HUDEP-2 (cell line): ENCODE measurements at regions not wholly inside any gene's neighbourhood (a gene's known extent, or its start where the extent isn't known, plus 50 kb on each side); places are given as distances from the start of the nearest gene placed in this dataset.

Experiments used
- DNase-seq, 76 experiments: peaks; one replicate each; lab custom pipeline; 2025; ENCODE audit not compliant: unreplicated experiment in 76 of 76; lab: John Stamatoyannopoulos, UW

DNA sequence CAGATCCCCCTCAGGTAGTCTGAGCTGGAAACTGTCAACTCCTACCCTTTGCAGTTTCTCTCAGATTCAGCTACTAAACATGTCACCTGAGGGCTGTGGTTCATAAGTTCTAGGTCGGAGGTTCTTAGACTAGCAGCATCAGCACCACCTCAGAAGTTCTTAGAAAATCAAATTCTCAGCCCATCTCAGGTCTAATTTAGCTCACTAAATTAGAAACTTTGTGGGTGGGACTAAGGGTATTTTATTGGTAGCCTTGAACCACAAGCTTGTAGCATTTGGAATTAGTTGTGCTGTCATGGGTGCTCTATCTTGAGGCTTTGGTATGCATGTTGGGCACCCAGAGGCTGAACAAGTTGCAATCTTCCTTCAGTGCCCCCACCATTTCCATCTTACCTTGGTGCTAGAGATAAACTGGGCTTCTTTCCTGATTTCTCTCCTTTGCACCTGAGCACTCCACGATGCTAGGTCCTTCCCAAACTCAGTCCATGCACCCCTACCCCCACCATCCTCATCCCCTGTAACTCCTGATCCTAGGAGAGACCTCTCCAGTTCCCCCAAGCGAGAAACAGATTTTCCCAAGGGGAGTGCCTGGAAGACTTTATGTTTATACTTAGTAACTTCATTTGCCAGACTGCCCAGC is 54.2 kb downstream of the S1PR1 start:
- no peak for DNase-seq

DNA sequence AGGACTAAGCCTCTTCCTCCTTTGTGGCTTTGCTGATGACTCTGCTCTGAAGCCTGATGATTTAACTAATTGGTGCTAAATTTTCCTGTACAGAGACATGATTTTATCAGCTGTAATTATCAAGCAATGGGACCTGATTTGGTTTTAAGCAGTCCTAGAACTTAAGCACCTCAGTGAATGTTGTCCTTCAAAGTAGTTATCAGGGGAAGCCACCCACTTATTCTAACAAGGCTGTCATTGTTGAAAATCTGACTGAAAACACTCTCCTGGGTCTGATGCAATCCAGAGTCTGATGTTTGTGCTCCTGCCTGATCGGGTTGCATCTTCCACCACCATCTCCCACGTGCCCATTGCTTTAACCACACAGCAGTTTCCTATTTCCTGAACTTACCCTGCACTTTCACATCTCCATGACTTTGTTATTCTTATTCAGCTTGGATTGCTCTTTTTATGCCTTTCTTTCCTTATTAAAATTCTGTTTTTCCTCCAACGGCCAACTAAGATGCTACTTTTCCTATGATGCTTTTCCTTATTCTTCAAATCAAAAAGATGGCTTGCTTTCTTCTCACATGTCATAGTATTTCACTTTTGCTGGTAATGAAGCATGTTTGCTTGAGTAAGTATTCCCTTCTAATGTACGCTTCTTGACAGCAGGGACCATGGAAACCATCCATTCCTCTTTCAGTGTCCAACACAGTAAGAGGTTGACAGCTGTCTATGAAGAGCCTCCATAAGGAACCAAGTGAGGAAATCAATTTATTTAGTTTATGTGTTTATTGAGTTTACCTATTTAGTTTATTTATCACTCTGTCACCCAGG is 55.0 kb downstream of the S1PR1 start:
- no peak for DNase-seq

DNA sequence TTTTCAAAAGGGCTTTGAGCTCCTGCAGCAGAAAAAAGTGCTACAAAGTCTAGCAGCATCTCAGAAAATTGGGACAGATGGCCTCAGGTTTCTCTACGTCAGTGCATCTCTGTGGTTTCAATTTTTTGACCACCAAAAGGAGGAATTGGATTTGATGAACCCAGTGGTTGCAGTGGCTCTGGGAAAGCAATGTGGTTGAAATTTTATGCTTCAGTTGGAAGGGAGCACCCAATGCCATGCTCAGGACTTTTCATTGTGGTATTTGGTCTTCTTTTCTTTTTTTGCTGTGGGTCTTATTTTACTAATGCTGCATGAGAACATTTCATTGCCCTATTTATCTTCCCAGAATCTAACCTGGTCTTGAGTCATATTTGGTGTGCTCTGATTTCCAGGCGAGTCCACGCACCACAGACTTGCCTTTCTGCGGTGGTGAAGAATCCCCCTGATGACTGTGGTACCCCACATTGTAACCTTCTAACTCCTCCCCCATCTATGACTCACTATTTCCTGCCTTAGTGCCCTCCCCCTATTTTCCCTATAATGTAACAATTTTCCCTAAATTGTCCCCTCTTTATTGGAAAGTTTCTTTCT is 56.7 kb downstream of the S1PR1 start:
- no peak for DNase-seq

DNA sequence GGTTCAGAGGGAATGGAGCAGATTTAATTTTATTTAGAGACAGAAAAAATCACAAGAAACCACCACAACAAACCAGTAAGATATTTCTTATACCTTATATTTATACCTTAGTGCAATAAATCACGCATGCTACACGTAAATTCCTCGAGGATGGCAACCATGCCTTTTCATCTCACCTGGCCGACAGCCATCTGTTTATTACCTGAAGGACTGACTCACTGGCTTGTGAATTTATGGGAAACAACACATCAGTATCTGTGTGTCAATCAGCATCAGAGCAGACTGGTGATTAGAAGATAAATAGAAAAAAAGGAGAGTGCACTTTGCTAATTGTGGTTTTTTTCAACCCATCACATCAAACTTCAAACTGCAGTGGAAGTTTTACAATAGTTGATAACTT is 58.4 kb downstream of the S1PR1 start:
- DNase-seq = no peak

DNA sequence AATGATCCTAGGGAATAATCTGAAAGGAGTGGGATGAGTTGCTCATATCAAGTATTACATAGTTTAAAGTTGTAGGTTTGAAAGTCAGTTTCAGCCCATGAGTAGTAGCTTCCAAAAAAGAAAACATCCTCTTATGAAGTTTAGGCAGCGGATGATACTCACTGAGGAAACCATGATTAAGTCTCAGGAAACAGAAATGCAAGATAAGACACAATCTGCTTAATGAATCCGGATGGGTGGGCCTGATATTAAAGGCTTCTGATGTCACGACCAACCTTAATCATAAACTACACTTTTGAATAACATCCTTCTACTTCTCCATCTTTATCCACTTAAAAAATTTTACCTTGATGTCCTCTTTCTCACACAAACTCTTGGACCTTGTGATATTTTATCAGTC is 61.8 kb downstream of the S1PR1 start:
- DNase-seq = no peak

DNA sequence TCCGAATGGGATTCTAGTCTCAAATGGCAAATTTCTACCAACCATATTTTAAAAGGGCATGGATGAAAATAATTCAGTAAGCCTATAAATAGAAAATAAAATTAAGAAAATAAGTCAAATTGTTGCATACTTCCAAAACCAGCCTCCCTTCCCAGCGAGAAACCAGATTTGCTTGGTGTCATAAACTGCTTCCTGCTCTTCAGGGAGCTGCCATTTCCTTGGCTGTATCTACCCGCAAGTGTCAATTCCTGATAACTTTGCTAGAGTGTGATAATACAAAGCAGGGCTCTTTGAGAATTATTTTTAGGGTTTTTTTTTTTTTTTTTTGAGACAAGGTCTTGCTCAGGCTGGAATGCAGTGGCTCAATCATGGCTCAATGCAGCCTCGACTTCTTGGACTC is 62.3 kb downstream of the S1PR1 start:
- DNase-seq = peak in 1 of 76 experiments; percentile 4

GRCh38 chr1:101299710-101300109 is 62.9 kb downstream of the S1PR1 start:
- DNase-seq = no peak

DNA sequence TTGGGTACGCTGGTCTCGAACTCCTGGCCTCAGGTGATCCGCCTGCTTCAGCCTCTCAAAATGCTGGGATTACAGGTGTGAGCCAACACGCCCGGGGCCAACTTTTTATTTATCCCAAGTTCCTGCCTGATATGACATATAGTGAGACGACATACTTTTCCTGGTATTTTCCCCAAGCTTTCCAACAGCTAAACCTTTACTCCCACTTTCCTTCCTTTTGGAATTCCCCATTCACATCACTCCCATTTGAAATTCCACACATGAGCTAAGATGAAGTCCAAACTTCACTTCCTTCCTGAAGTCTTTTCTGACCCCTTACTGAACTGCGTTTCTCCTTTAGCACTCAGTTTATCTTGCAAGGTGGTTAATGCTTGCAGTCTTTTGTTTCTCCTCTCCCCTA is 64.1 kb downstream of the S1PR1 start:
- DNase-seq = no peak

GRCh38 chr1:101301446-101302057 is 64.7 kb downstream of the S1PR1 start:
- DNase-seq = no peak

- no peak for DNase-seq
Observed at GRCh38 chr1:101302831-101303511, 66.2 kb downstream of the S1PR1 start.

DNA sequence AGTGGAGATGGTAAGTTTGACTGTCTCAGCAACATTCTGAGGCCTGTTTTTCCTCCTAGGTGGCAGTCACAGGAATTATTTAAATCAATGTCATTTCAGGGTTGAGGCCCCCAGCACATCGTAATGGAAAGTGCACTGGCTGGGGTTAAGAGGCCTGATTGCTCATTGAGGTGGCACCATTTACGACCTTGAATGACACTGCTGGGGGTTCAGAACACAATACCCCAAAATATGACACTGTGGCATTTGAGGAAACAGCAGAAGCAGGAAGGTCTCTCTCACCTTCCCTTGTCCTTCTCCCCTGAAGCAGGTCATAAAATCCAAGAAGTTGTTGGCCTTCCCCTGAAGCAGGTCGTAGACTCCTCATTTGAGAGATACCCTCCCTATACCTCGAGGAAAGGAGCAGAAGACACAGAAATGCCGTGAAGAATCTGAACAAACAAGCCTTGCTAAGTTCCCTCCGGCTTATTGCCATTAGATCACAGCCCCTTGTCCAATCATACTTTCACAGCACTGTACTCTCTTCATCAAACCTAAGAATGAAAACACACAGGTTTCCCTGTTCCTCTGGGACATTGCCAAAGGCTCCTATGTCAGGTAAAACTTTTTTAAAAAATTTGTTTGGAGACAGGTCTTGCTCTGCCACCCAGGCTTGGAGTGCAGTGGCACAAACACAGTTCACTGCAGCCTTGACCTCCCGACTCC is 71.3 kb downstream of the S1PR1 start:
- DNase-seq = no peak

- DNase-seq = no peak
Observed at GRCh38 chr1:101308935-101309333, 72.1 kb downstream of the S1PR1 start.

GRCh38 chr1:101309334-101310311 is 72.8 kb downstream of the S1PR1 start:
- peak in 46 of 76 experiments; percentile 2 to 55 (median 17) for DNase-seq

DNA sequence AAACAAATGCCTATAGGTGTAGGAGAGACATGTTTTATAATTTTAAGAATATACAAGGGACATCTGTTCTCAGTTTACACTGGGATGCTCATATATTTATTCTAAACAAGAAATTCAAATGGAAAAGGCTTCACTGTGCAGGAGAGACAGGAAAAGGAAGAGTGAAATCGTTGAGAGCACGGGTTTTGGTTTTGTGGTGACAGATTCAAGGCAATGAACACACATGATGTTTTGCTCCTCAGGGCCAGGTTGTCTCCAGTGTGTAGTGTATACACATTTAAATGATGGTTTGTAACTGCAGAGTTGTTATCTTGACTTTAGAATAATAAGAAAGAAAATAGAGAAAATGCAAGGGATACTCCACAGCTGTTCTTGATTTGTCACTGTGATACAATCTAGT is 73.7 kb downstream of the S1PR1 start:
- DNase-seq = no peak

DNA sequence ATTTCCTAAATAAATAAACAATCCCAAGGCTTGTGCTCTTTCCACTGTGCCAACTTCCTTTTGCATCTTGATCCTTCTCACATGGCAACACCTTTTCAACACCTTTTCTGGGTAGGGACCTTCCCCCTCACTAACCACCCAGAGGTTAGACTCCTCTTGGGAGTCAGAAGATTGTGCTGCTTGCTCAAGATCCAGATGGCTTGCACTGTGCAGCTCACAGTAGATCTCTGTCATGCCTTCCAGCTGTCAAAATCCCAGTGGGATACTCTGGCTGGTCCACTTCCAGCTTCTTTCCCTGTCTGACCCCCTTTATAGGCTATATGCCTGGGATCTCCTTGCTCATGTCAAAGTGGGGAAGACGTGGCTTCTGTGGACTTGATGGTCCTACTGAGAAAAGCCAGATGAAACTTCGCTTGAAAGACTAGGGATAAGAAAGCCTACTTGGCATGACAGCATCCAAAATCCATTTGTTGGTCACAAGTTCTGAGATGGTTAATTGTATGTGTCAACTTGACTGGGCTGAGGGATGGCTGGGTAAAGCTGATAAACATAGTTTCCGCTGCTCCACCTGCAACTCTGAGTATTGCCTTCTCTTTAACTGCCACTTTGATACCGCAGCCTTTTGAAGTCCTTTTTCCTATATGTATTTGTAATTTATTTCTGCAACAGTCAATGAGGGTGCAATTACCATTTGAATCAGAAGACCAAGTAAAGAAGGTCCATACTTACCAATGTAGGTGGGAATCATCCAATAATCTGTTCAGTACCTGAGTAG is 74.5 kb downstream of the S1PR1 start:
- DNase-seq = no peak

- no peak for DNase-seq
Observed at GRCh38 chr1:101312147-101312546, 75.3 kb downstream of the S1PR1 start.

DNA sequence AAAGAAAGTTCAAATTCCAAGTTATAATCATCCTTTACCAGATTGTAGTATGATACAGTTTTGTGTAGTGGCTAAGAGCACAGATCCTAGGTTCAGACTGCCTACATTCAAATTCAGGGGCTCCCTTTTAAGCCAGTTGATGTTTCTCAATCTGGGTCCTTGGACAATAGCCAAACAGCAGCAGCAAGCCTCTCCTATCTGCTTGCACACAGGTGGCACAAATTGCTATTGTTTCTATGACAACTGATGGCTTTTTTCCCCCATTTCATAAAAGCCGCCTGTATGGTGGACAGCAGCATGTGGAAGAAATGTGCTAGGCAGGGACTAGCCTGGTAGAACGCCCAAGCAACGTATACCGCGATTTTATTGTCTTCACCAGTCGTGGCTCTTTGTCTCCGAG is 76.5 kb downstream of the S1PR1 start:
- no peak for DNase-seq

DNA sequence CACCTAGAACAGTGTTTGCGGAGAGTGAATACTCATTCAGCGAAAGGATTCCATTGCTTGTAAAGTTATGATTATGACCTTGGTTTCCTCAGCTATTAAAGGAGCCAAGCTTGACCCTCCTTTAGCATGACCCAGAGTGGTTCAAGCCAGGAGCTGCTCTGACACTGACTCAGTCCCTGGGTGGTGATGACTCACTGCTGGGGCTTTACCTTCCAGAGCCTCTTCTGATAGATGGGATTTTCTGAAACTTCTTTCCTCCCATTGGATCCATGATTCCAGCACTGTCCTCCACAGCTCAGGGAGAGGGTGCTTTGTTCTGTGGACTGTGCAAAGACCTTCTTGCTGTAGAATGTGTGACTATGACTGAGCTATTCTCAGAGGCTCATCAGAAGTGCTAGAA is 77.4 kb downstream of the S1PR1 start:
- no peak for DNase-seq
